Lower lobe of right lung (tissue), 2 donors: ENCODE measurements at regions not wholly inside any gene's neighbourhood (a gene's known extent, or its start where the extent isn't known, plus 50 kb on each side); places are given as distances from the start of the nearest gene placed in this dataset.

Source experiments
- ATAC-seq, 2 donors: fragments of 200-7000 bp; cut with Tn5 transposase; one replicate each; pipeline ENCODE4 v1.9.1; 2020 to 2022; ENCODE audit warnings: mild to moderate bottlenecking in 2 of 2, moderate library complexity in 2 of 2
- DNase-seq: peaks from one replicate; pipeline ENCODE4 v3.0.0-alpha.2; 2020
- H3K27ac ChIP-seq: fragments of 200-600 bp; one replicate; pipeline ENCODE4 v1.8.0; 2022
- H3K27me3 ChIP-seq: fragments of 200-600 bp; one replicate; pipeline ENCODE4 v1.8.0; 2022; ENCODE audit warnings: low read depth
- H3K36me3 ChIP-seq: fragments of 200-600 bp; one replicate; pipeline ENCODE4 v1.8.0; 2022; ENCODE audit warnings: mild to moderate bottlenecking
- H3K4me1 ChIP-seq: fragments of 200-600 bp; one replicate; pipeline ENCODE4 v1.8.0; 2022
- H3K4me3 ChIP-seq: fragments of 200-600 bp; one replicate; pipeline ENCODE4 v1.8.0; 2022; ENCODE audit warnings: mild to moderate bottlenecking
- H3K9me3 ChIP-seq: fragments of 200-600 bp; one replicate; pipeline ENCODE4 v1.8.0; 2022
- CTCF ChIP-seq: fragments of 200-600 bp; IDR thresholded peaks from one replicate; pipeline ENCODE4 v1.8.0; 2022; ENCODE audit warnings: antibody characterized with exemption, mild to moderate bottlenecking
- intact Hi-C: fragments of 100-400 bp; cut with DNase I; formaldehyde crosslinking; loops from one replicate; pipeline ENCODE4 v1.11.0; 2022
- donor health status: DM: no; HTN: yes; CAD: no; lungs with severe emphysema.

- no peak overlapping the region for H3K27ac ChIP-seq
- intact Hi-C loops = no loop called here
- no peaks in the 10 kb centered on the region for H3K4me1 ChIP-seq
- no peaks in the 10 kb centered on the region for H3K9me3 ChIP-seq
- no peak for TF ChIP-seq CTCF
- DNase-seq (no peak), ATAC-seq (no peak)
- no peak overlapping the region for H3K4me3 ChIP-seq
- no peaks in the 10 kb centered on the region for H3K36me3 ChIP-seq
- no peaks in the 10 kb centered on the region for H3K27me3 ChIP-seq
Measured at GRCh38 chr3:73762855-73763254, 138.1 kb upstream of the PDZRN3 start.

GRCh38 chr3:73759297-73759711 is 134.6 kb upstream of the PDZRN3 start:
- Histone ChIP-seq H3K27ac (no peak overlapping the region), H3K36me3 (no peaks in the 10 kb centered on the region), H3K9me3 (no peaks in the 10 kb centered on the region), H3K4me1 (no peaks in the 10 kb centered on the region), H3K27me3 (no peaks in the 10 kb centered on the region), H3K4me3 (no peak overlapping the region)
- intact Hi-C loops = no loop called here
- ATAC-seq = no peak
- DNase-seq = no peak
- no peak for TF ChIP-seq CTCF

- no peaks in the 10 kb centered on the region for H3K27me3 ChIP-seq
- H3K4me3 ChIP-seq = no peak overlapping the region
- intact Hi-C loops = no loop called here
- no peaks in the 10 kb centered on the region for H3K9me3 ChIP-seq
- ATAC-seq (no peak), DNase-seq (no peak)
- no peak overlapping the region for H3K27ac ChIP-seq
- no peaks in the 10 kb centered on the region for H3K4me1 ChIP-seq
- no peaks in the 10 kb centered on the region for H3K36me3 ChIP-seq
- TF ChIP-seq CTCF = no peak
Measured at GRCh38 chr3:73757536-73757935, 132.8 kb upstream of the PDZRN3 start.

- intact Hi-C loops = no loop called here
- Histone ChIP-seq H3K4me1 (no peaks in the 10 kb centered on the region), H3K27me3 (no peaks in the 10 kb centered on the region), H3K9me3 (no peaks in the 10 kb centered on the region), H3K36me3 (no peaks in the 10 kb centered on the region), H3K4me3 (no peak overlapping the region), H3K27ac (no peak overlapping the region)
- TF ChIP-seq CTCF = no peak
- DNase-seq = no peak
- no peak for ATAC-seq
Measured at GRCh38 chr3:73753985-73754384, 129.2 kb upstream of the PDZRN3 start.

GRCh38 chr3:73752338-73752737 is 127.6 kb upstream of the PDZRN3 start:
- Histone ChIP-seq H3K9me3 (no peaks in the 10 kb centered on the region), H3K36me3 (no peaks in the 10 kb centered on the region), H3K4me3 (no peak overlapping the region), H3K27ac (no peak overlapping the region), H3K4me1 (no peaks in the 10 kb centered on the region), H3K27me3 (no peaks in the 10 kb centered on the region)
- intact Hi-C loops = no loop called here
- TF ChIP-seq CTCF = no peak
- ATAC-seq (no peak), DNase-seq (no peak)

- no peak for TF ChIP-seq CTCF
- Histone ChIP-seq H3K4me3 (no peak overlapping the region), H3K36me3 (no peaks in the 10 kb centered on the region), H3K9me3 (no peaks in the 10 kb centered on the region), H3K27ac (no peak overlapping the region), H3K4me1 (no peaks in the 10 kb centered on the region), H3K27me3 (no peaks in the 10 kb centered on the region)
- DNase-seq = no peak
- intact Hi-C loops = no loop called here
- ATAC-seq = no peak
Measured at GRCh38 chr3:73746623-73747022, 121.9 kb upstream of the PDZRN3 start.
